ENCODE measurements at regions not wholly inside any gene's neighbourhood (a gene's known extent, or its start where the extent isn't known, plus 50 kb on each side); places are given as distances from the start of the nearest gene placed in this dataset.

DNA sequence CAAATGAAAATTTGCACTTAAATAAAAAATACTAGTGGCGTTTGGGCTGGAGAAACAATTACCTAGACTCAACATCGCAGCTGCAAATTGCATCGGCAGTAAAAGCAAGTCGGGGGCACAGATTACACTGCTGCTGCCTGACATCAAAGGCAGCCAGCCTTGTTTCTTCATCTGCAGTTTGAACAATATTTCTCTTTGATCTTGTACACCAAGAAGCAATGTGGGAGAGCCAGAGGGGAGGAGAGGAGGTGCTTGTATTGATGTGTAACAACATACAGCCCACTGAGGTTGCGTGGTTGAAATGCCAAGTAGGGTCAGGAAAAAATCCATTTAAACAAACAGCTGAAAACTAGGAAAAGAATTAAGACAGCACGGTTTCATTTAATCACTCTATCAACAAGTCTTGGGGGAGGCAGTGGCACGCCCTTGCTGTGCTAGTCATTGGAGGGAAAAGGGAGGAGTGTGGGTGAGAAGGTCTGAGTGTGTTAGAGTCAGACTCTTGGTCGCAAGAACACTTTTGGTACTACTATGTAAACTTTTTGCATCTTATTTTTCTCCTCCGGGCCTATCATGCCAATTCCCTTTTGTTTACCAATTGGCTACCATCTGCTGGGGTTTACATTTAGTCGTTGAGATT, 456.5 kb downstream of the OMA1 start:
- H3K36me3 ChIP-seq (ENCODE audit: control insufficient read depth in 2 of 2, insufficient read depth in 2 of 2, low read length in 1 of 2), result no peaks in the 10 kb centered on the region
- H3K79me2 ChIP-seq (ENCODE audit: control insufficient read depth, insufficient read depth, low read length), result no peaks in the 10 kb centered on the region
- FAIRE-seq, result no peak
- H3K4me2 ChIP-seq (ENCODE audit: control insufficient read depth, insufficient read depth), result no peak overlapping the region
- no peak overlapping the region for H3K4me3 ChIP-seq
- ATAC-seq, result no peak
- TF ChIP-seq PML (IDR thresholded peaks at IDR 0.05; ENCODE audit: low read length) (no peak), SIN3A (IDR thresholded peaks at IDR 0.05; ENCODE audit: low read depth, low read length) (no peak), HDAC6 (IDR thresholded peaks at IDR 0.05; ENCODE audit: unreplicated experiment) (no peak), CBX5 (IDR thresholded peaks at IDR 0.05; ENCODE audit: low read depth) (no peak), EED (IDR thresholded peaks at IDR 0.05; ENCODE audit: low read depth) (no peak), YBX1 (IDR thresholded peaks at IDR 0.05) (no peak), FOS (IDR thresholded peaks at IDR 0.05; ENCODE audit: borderline replicate concordance, extremely low read depth, insufficient read length) (no peak), NFYA (IDR thresholded peaks at IDR 0.05; ENCODE audit: borderline replicate concordance, low read depth, low read length) (no peak), POU2F2 (IDR thresholded peaks at IDR 0.05; ENCODE audit: borderline replicate concordance, low read depth, low read length) (no peak), ATF3 (IDR thresholded peaks at IDR 0.05; ENCODE audit: borderline replicate concordance, extremely low read depth, low read depth, low read length) (no peak), NBN (IDR thresholded peaks at IDR 0.05) (no peak), RAD51 (IDR thresholded peaks at IDR 0.05) (no peak), FOXK2 (IDR thresholded peaks at IDR 0.05) (no peak), ESRRA (IDR thresholded peaks at IDR 0.05; ENCODE audit: low read length) (no peak), ZNF384 (IDR thresholded peaks at IDR 0.05; ENCODE audit: borderline replicate concordance, low read depth, low read length) (no peak), KAT2A (conservative IDR thresholded peaks at IDR 0.05; ENCODE audit: control insufficient read depth, low read depth, low read length) (no peak), ZNF622 (IDR thresholded peaks at IDR 0.05) (no peak), TCF3 (IDR thresholded peaks at IDR 0.05; ENCODE audit: borderline replicate concordance, insufficient read depth, low read depth, low read length) (no peak), USF2 (IDR thresholded peaks at IDR 0.05; ENCODE audit: borderline replicate concordance, low read depth, low read length) (no peak)
- TF ChIP-seq, protein P1, sequence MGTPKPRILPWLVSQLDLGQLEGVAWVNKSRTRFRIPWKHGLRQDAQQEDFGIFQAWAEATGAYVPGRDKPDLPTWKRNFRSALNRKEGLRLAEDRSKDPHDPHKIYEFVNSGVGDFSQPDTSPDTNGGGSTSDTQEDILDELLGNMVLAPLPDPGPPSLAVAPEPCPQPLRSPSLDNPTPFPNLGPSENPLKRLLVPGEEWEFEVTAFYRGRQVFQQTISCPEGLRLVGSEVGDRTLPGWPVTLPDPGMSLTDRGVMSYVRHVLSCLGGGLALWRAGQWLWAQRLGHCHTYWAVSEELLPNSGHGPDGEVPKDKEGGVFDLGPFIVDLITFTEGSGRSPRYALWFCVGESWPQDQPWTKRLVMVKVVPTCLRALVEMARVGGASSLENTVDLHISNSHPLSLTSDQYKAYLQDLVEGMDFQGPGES (IDR thresholded peaks at IDR 0.05), result no peak
- WGBS (ENCODE audit: insufficient coverage, insufficient replicate concordance, low lambda C conversion rate, missing lambda C conversion rate), result 40% methylated on average over 10 of the region's 10 CpGs
- H4K20me1 ChIP-seq (ENCODE audit: control insufficient read depth, insufficient read depth), result no peaks in the 10 kb centered on the region
- intact Hi-C loops (cut with micrococcal nuclease; ENCODE audit: unreplicated experiment) (no loop called here), in situ Hi-C loops (cut with MboI) (no loop called here)
- BruUV-seq (replicated peaks), result no TSS peak
- H3K9ac ChIP-seq (ENCODE audit: control insufficient read depth, insufficient read depth, low read length), result no peak overlapping the region
- H3K27me3 ChIP-seq (replicated peaks in 1 of 2; ENCODE audit: control insufficient read depth in 2 of 2, insufficient read depth in 2 of 2, low read length in 1 of 2), result no peaks in the 10 kb centered on the region; a peak in 1 of 4 replicates
- H2AFZ ChIP-seq (ENCODE audit: control insufficient read depth, low read depth, low read length), result no peak overlapping the region
- RAD21 ChIA-PET (ENCODE audit: unreplicated experiment), result interaction anchor here (1.3 to 1.4 kb wide), 2 partner anchors 9 to 17 kb away, joined by 3 read pairs; no protein-coding TSS in a partner anchor
- CTCF ChIA-PET, result interaction anchor here (0.7 to 2.1 kb wide), 5 partner anchors 18 to 74 kb away, joined by 3 to 11 read pairs (median 8); no protein-coding TSS in a partner anchor
- no peaks in the 10 kb centered on the region for H3K4me1 ChIP-seq (ENCODE audit: control insufficient read depth, insufficient read depth, low read length)
- POLR2A ChIA-PET, result interaction anchor here (1.6 kb wide), 1 partner anchor 14 kb away, joined by 4 read pairs; no protein-coding TSS in a partner anchor
- H3K27ac ChIP-seq (ENCODE audit: control insufficient read depth, insufficient read depth), result no peak overlapping the region
- no peaks in the 10 kb centered on the region for H3K9me3 ChIP-seq (replicated peaks; ENCODE audit: control insufficient read depth, insufficient read depth, low read length)
- SMC1A ChIA-PET (ENCODE audit: uncharacterized antibody, unreplicated experiment), result interaction anchor here (1.1 to 2.8 kb wide), 4 partner anchors 14 to 68 kb away, joined by 4 to 15 read pairs (median 6); no protein-coding TSS in a partner anchor
- DNase-seq (ENCODE audit: low read depth, low spot score), result no peak

All from GM12878 (cell line).